K562 (cell line): ENCODE measurements at regions not wholly inside any gene's neighbourhood (a gene's known extent, or its start where the extent isn't known, plus 50 kb on each side); places are given as distances from the start of the nearest gene placed in this dataset.

ENCODE experiments used
- ARHGAP35 ChIP-seq: fragments of 450-650 bp; IDR thresholded peaks from 2 replicates; pipeline ENCODE4 v1.6.1; 2018; ENCODE audit not compliant: partially characterized antibody
- GTF2F1 ChIP-seq: IDR thresholded peaks from 2 replicates; pipeline ENCODE4 v1.6.1; 2011; ENCODE audit warnings: low read depth, low read length, improper control_type of control experiment
- HCFC1 ChIP-seq: IDR thresholded peaks from 2 replicates; pipeline ENCODE4 v1.6.1; 2012; ENCODE audit warnings: low read depth, low read length, improper control_type of control experiment
- SAFB2 ChIP-seq: fragments of 200-400 bp; formaldehyde crosslinking; IDR thresholded peaks from 2 replicates; pipeline ENCODE4 v1.6.1; 2018; ENCODE audit warnings: borderline replicate concordance, low read length, low read depth, moderate library complexity; ENCODE audit not compliant: severe bottlenecking
- ZBTB8A ChIP-seq: fragments of 450-650 bp; IDR thresholded peaks from 2 replicates; pipeline ENCODE4 v1.6.1; 2018; ENCODE audit warnings: mild to moderate bottlenecking, moderate library complexity; ENCODE audit not compliant: partially characterized antibody
- ZNF23 ChIP-seq: fragments of 250-450 bp; sonication (Bioruptor Pico); IDR thresholded peaks from 2 replicates; pipeline ENCODE4 v1.4.0; 2020; ENCODE audit warnings: mild to moderate bottlenecking
- TF ChIP-seq, protein P1 (sequence below): fragments of 250-450 bp; sonication (Bioruptor Pico); IDR thresholded peaks from 2 replicates; pipeline ENCODE4 v1.9.0; 2021; ENCODE audit warnings: mild to moderate bottlenecking, inconsistent platforms
- TF ChIP-seq, protein P2 (sequence below), 3 experiments: IDR thresholded peaks in 2 of 3; conservative IDR thresholded peaks in 1 of 3; 2 replicates each; pipeline ENCODE4 v1.5.1; 2011 to 2012; ENCODE audit warnings: low read length in 3 of 3, mild to moderate bottlenecking in 3 of 3, control low read depth in 2 of 3, improper control_type of control experiment in 1 of 3, inconsistent platforms in 1 of 3, low read depth in 1 of 3, mixed read lengths in 1 of 3, moderate library complexity in 1 of 3; ENCODE audit not compliant: insufficient read depth in 2 of 3

DNA sequence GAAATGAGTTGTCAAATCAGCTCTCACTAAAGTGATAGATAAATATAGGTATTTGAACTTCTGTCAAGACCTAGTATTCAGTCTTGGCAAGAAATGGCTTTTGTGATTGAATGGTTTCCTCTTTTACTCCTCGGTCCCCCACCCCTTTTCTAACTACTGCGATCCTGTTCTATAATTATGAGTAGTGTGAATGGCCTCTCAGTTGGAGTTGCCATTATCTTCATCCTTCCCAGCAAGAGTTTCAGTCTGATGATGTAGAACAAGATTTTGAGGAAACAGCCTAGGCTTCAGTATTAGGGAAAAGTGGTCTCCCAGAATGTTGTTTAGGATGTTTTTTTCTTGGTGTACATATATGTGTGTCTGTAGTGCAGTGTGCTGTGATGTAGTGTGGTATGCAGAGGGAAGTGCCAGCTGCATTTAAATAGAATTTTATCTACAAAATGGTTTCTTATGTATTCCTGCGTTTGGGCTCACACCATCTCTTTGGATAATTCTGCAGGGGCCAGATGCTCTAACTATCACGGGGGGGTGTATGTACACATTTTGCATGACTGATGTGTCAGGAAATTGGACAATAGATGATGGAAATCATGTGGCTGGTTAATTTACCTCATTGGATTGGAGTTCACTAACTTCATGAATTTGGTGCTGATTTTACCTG lies 180.1 kb upstream of the MMS22L start:
- TF ChIP-seq HCFC1: no peak
- TF ChIP-seq ARHGAP35: no peak
- TF ChIP-seq SAFB2: no peak
- TF ChIP-seq, protein P1, sequence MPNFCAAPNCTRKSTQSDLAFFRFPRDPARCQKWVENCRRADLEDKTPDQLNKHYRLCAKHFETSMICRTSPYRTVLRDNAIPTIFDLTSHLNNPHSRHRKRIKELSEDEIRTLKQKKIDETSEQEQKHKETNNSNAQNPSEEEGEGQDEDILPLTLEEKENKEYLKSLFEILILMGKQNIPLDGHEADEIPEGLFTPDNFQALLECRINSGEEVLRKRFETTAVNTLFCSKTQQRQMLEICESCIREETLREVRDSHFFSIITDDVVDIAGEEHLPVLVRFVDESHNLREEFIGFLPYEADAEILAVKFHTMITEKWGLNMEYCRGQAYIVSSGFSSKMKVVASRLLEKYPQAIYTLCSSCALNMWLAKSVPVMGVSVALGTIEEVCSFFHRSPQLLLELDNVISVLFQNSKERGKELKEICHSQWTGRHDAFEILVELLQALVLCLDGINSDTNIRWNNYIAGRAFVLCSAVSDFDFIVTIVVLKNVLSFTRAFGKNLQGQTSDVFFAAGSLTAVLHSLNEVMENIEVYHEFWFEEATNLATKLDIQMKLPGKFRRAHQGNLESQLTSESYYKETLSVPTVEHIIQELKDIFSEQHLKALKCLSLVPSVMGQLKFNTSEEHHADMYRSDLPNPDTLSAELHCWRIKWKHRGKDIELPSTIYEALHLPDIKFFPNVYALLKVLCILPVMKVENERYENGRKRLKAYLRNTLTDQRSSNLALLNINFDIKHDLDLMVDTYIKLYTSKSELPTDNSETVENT (CRISPR knock-in tag): no peak
- TF ChIP-seq, protein P2, sequence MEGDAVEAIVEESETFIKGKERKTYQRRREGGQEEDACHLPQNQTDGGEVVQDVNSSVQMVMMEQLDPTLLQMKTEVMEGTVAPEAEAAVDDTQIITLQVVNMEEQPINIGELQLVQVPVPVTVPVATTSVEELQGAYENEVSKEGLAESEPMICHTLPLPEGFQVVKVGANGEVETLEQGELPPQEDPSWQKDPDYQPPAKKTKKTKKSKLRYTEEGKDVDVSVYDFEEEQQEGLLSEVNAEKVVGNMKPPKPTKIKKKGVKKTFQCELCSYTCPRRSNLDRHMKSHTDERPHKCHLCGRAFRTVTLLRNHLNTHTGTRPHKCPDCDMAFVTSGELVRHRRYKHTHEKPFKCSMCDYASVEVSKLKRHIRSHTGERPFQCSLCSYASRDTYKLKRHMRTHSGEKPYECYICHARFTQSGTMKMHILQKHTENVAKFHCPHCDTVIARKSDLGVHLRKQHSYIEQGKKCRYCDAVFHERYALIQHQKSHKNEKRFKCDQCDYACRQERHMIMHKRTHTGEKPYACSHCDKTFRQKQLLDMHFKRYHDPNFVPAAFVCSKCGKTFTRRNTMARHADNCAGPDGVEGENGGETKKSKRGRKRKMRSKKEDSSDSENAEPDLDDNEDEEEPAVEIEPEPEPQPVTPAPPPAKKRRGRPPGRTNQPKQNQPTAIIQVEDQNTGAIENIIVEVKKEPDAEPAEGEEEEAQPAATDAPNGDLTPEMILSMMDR (IDR thresholded peaks at IDR 0.05 in 2 of 3, conservative IDR thresholded peaks at IDR 0.05 in 1 of 3; ENCODE audit: insufficient read depth in 2 of 3, low read depth in 1 of 3, low read length in 3 of 3): no peak
- no peak for TF ChIP-seq ZNF23 (CRISPR knock-in tag)
- no peak for TF ChIP-seq GTF2F1
- no peak for TF ChIP-seq ZBTB8A
